GM23338 (cell line): ENCODE measurements at regions not wholly inside any gene's neighbourhood (a gene's known extent, or its start where the extent isn't known, plus 50 kb on each side); places are given as distances from the start of the nearest gene placed in this dataset.
"Not testable (repeated sequence)": the region's sequence is repeated elsewhere in the genome, so short reads cannot be mapped to it uniquely, and the experiment has no call there.

Source experiments
- ATAC-seq: fragments of 200-7000 bp; cut with Tn5 transposase; 3 replicates; pipeline ENCODE4 v1.9.1; 2020
- DNase-seq: peaks from one replicate; pipeline ENCODE4 v3.0.0-alpha.2; 2015; ENCODE audit warnings: low spot score
- H2AFZ ChIP-seq: fragments of 200-600 bp; sonication (generic); 2 replicates; pipeline ENCODE4 v1.8.0; 2016; ENCODE audit warnings: antibody characterized with exemption, mild to moderate bottlenecking, moderate library complexity
- H3F3A ChIP-seq: fragments of 200-600 bp; sonication (generic); replicated peaks from 2 replicates; pipeline ENCODE4 v1.8.0; 2017; ENCODE audit warnings: antibody characterized with exemption, mixed run types, low read depth
- H3K27ac ChIP-seq: fragments of 200-600 bp; sonication (generic); 2 replicates; pipeline ENCODE4 v1.6.1; 2016; ENCODE audit warnings: low read depth
- H3K27me3 ChIP-seq: fragments of 200-600 bp; sonication (generic); 2 replicates; pipeline ENCODE4 v1.8.0; 2016; ENCODE audit warnings: mild to moderate bottlenecking, mixed run types, moderate library complexity; ENCODE audit not compliant: insufficient read depth
- H3K36me3 ChIP-seq: fragments of 200-600 bp; sonication (generic); 2 replicates; pipeline ENCODE4 v1.8.0; 2016; ENCODE audit warnings: mild to moderate bottlenecking; ENCODE audit not compliant: insufficient read depth
- H3K4me1 ChIP-seq: fragments of 200-600 bp; sonication (generic); 2 replicates; pipeline ENCODE4 v1.8.0; 2016; ENCODE audit warnings: mild to moderate bottlenecking, moderate library complexity; ENCODE audit not compliant: insufficient read depth
- H3K4me2 ChIP-seq: fragments of 200-600 bp; sonication (generic); 2 replicates; pipeline ENCODE4 v1.7.1; 2017; ENCODE audit warnings: mixed run types
- H3K4me3 ChIP-seq: fragments of 200-600 bp; sonication (generic); 2 replicates; pipeline ENCODE4 v1.6.1; 2016; ENCODE audit warnings: mixed run types
- H3K79me2 ChIP-seq: fragments of 200-600 bp; sonication (generic); replicated peaks from 2 replicates; pipeline ENCODE4 v1.8.0; 2017; ENCODE audit warnings: mild to moderate bottlenecking; ENCODE audit not compliant: insufficient read depth
- H3K9me2 ChIP-seq: fragments of 200-600 bp; sonication (generic); 2 replicates; pipeline ENCODE4 v1.8.0; 2017; ENCODE audit not compliant: insufficient read depth
- H4K20me1 ChIP-seq: fragments of 200-600 bp; sonication (generic); replicated peaks from 2 replicates; pipeline ENCODE4 v1.8.0; 2017; ENCODE audit warnings: mild to moderate bottlenecking; ENCODE audit not compliant: insufficient read depth
- H3K27ac Mint-ChIP-seq: 2 replicates; pipeline ENCODE4 v1.8.0; 2020; ENCODE audit warnings: inconsistent platforms, mild to moderate bottlenecking, moderate library complexity, mixed read lengths
- H3K27me3 Mint-ChIP-seq: 3 replicates; pipeline ENCODE4 v1.8.0; 2022; ENCODE audit warnings: low read depth, mild to moderate bottlenecking, moderate library complexity, mixed read lengths, inconsistent platforms; ENCODE audit not compliant: insufficient read depth, poor library complexity
- H3K36me3 Mint-ChIP-seq: 3 replicates; pipeline ENCODE4 v1.8.0; 2021; ENCODE audit warnings: low read depth, mild to moderate bottlenecking, inconsistent platforms, moderate library complexity, mixed read lengths
- H3K4me1 Mint-ChIP-seq: 3 replicates; pipeline ENCODE4 v1.8.0; 2020; ENCODE audit warnings: mild to moderate bottlenecking, inconsistent platforms, mixed read lengths
- H3K4me3 Mint-ChIP-seq: 3 replicates; pipeline ENCODE4 v1.8.0; 2021; ENCODE audit warnings: moderate library complexity, mild to moderate bottlenecking, inconsistent platforms, mixed read lengths
- H3K9me3 Mint-ChIP-seq: 3 replicates; pipeline ENCODE4 v1.8.0; 2020; ENCODE audit warnings: moderate library complexity, mild to moderate bottlenecking, inconsistent platforms, mixed read lengths

DNA sequence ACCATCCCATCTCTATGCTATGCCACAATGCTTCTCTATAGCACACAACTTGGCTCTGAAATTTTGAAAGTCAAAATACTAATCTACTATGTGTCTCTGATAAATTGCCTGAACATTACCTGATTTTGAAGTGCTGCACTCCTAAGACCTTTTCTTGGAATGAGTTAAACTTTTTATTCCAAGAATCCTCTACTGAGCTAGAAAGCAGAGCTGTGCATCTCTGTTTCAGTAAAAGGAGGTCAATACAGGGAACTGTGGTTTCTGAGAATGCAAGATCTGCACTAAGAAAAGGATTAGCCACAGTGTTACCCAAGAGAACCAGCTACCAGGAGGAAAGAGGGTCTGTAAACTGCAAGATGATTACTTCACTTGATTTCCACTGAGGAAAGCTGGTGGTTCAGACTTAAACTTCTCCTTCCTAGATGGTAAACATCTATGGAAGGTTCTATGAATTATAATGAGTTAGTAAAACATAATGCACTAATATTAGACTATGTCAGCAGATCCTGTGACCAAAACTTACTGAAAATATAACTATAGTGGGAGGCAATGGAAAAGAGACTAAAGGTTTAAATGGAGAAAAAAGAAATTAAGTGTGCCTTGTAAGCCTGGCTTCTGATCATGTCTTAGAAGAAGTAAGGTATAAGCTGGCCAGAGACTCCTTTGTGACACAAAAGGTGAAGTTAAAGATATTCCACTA is 588.0 kb upstream of the DEFB115 start:
- not testable (repeated sequence) for H3K4me3 ChIP-seq, H3K27me3 Mint-ChIP-seq, H3K36me3 ChIP-seq, H3K27ac ChIP-seq, H3K27ac Mint-ChIP-seq, H3K4me3 Mint-ChIP-seq, H3K4me2 ChIP-seq, DNase-seq, H4K20me1 ChIP-seq, H3K27me3 ChIP-seq, H3K9me3 Mint-ChIP-seq, H3K79me2 ChIP-seq, H3K36me3 Mint-ChIP-seq, H3F3A ChIP-seq, ATAC-seq, H3K4me1 ChIP-seq, H2AFZ ChIP-seq, H3K4me1 Mint-ChIP-seq, H3K9me2 ChIP-seq

GRCh38 chr20:30671120-30671519 is 586.3 kb upstream of the DEFB115 start:
- not testable (repeated sequence) for H3K9me2 ChIP-seq, H3K4me3 Mint-ChIP-seq, H3K27ac ChIP-seq, H3K36me3 Mint-ChIP-seq, H3K79me2 ChIP-seq, H3K9me3 Mint-ChIP-seq, DNase-seq, H3K4me3 ChIP-seq, H2AFZ ChIP-seq, H3K27me3 ChIP-seq, H3K36me3 ChIP-seq, ATAC-seq, H3F3A ChIP-seq, H4K20me1 ChIP-seq, H3K4me1 Mint-ChIP-seq, H3K27me3 Mint-ChIP-seq, H3K4me1 ChIP-seq, H3K4me2 ChIP-seq
- H3K27ac Mint-ChIP-seq = 0 out of 2 replicates have a peak overlapping the region, but pooled peaks have one; percentile 59

DNA sequence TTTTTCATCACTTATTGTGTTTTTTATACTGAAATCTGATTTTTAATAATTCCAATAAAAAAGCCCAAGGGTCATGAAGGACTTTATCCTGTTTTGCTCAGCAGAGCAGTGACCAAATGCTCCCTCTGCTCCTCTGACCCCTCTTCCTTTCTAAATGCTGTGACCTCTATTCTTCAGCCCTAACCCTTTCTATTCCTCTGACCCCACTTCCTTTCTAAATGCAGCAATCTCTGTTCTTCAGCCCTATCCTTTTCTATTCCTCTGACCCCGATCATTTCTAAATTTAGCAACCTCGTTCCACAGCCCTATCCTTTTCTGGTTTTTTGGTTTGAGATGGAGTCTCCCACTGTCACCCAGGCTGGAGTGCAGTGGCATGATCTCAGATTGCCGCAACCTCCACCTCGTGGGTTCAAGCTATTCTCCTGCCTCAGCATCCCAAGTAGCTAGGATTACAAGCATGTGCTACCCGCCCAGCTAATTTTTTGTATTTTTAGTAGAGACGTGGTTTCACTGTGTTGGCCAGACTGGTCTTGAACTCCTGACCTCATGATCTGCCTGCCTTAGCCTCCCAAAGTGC is 581.4 kb upstream of the DEFB115 start:
- not testable (repeated sequence) for H3K4me2 ChIP-seq, H3K27me3 ChIP-seq, H3F3A ChIP-seq, ATAC-seq, H3K27me3 Mint-ChIP-seq, H3K4me1 Mint-ChIP-seq, H3K27ac Mint-ChIP-seq, H2AFZ ChIP-seq, H3K4me3 ChIP-seq, H3K4me3 Mint-ChIP-seq, H3K36me3 ChIP-seq, H3K9me3 Mint-ChIP-seq, H3K4me1 ChIP-seq, DNase-seq, H3K36me3 Mint-ChIP-seq, H4K20me1 ChIP-seq, H3K27ac ChIP-seq, H3K79me2 ChIP-seq, H3K9me2 ChIP-seq

GRCh38 chr20:30682236-30682635 is 575.2 kb upstream of the DEFB115 start:
- not testable (repeated sequence) for H3K4me3 ChIP-seq, H3K4me1 ChIP-seq, H3K79me2 ChIP-seq, H2AFZ ChIP-seq, H3K27ac Mint-ChIP-seq, H4K20me1 ChIP-seq, DNase-seq, H3K9me2 ChIP-seq, H3K4me1 Mint-ChIP-seq, H3K9me3 Mint-ChIP-seq, H3K27me3 Mint-ChIP-seq, ATAC-seq, H3K36me3 Mint-ChIP-seq, H3K36me3 ChIP-seq, H3K4me3 Mint-ChIP-seq, H3K27ac ChIP-seq, H3K4me2 ChIP-seq, H3K27me3 ChIP-seq, H3F3A ChIP-seq

DNA sequence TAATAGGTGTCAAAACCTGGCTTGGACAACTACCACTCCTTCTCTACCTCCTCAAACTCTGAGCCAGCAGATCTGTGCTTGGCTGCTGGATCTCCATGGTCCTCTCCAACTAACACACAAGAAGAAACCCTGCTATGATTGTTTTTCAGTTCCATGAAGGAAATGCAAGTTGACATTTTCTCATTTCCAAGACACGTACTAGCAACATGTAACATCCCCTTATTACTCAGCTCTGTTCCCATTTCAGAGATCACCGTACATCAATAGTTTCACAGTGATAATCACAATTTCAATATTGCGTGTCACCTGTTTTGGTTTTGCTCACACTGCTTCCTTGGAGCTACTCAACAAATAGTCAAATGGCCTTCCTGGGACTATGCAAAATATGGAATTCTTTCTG is 544.6 kb upstream of the DEFB115 start:
- ATAC-seq, H3K9me3 Mint-ChIP-seq, H3K9me2 ChIP-seq: not testable (repeated sequence)

GRCh38 chr20:30719415-30720199 is 537.9 kb upstream of the DEFB115 start:
- H3K27ac Mint-ChIP-seq, H3K36me3 Mint-ChIP-seq, ATAC-seq: not testable (repeated sequence)

More for the DNA sequence above, 544.6 kb upstream of the DEFB115 start:
- H3K27me3 Mint-ChIP-seq, H2AFZ ChIP-seq, H3F3A ChIP-seq, H3K4me3 Mint-ChIP-seq, H3K27ac Mint-ChIP-seq, H3K36me3 Mint-ChIP-seq, H3K27me3 ChIP-seq, DNase-seq, H3K36me3 ChIP-seq, H4K20me1 ChIP-seq, H3K4me2 ChIP-seq, H3K79me2 ChIP-seq, H3K4me3 ChIP-seq, H3K4me1 Mint-ChIP-seq, H3K4me1 ChIP-seq, H3K27ac ChIP-seq: not testable (repeated sequence)

More at GRCh38 chr20:30719415-30720199, 537.9 kb upstream of the DEFB115 start:
- not testable (repeated sequence) for H3K4me2 ChIP-seq, H3K9me3 Mint-ChIP-seq, H3K4me1 Mint-ChIP-seq, H3K79me2 ChIP-seq, H4K20me1 ChIP-seq, H3K4me3 Mint-ChIP-seq, H3K27ac ChIP-seq, H3K36me3 ChIP-seq, H3K27me3 Mint-ChIP-seq, H3K27me3 ChIP-seq, H3K4me3 ChIP-seq, H2AFZ ChIP-seq, DNase-seq, H3K4me1 ChIP-seq, H3K9me2 ChIP-seq, H3F3A ChIP-seq
